Esophagus squamous epithelium (tissue), 4 donors: ENCODE measurements at regions not wholly inside any gene's neighbourhood (a gene's known extent, or its start where the extent isn't known, plus 50 kb on each side); places are given as distances from the start of the nearest gene placed in this dataset.

Experiments used
- POLR2A ChIP-seq, 4 donors: fragments of 450-650 bp; IDR thresholded peaks; one replicate each; pipeline ENCODE4 v1.6.1; 2017; ENCODE audit warnings: antibody characterized with exemption in 4 of 4, mild to moderate bottlenecking in 4 of 4, moderate library complexity in 3 of 4
- TF ChIP-seq, protein P1 (sequence below), 6 experiments: fragments of 450-650 bp in 4 of 6; fragments of 200-600 bp in 2 of 6; sonication (generic) in 2 of 6; IDR thresholded peaks; one replicate each; pipeline ENCODE4 v1.5.1; 2016 to 2019; ENCODE audit warnings: antibody characterized with exemption in 6 of 6, mild to moderate bottlenecking in 4 of 6, moderate library complexity in 4 of 6

- TF ChIP-seq, protein P1, sequence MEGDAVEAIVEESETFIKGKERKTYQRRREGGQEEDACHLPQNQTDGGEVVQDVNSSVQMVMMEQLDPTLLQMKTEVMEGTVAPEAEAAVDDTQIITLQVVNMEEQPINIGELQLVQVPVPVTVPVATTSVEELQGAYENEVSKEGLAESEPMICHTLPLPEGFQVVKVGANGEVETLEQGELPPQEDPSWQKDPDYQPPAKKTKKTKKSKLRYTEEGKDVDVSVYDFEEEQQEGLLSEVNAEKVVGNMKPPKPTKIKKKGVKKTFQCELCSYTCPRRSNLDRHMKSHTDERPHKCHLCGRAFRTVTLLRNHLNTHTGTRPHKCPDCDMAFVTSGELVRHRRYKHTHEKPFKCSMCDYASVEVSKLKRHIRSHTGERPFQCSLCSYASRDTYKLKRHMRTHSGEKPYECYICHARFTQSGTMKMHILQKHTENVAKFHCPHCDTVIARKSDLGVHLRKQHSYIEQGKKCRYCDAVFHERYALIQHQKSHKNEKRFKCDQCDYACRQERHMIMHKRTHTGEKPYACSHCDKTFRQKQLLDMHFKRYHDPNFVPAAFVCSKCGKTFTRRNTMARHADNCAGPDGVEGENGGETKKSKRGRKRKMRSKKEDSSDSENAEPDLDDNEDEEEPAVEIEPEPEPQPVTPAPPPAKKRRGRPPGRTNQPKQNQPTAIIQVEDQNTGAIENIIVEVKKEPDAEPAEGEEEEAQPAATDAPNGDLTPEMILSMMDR (IDR thresholded peaks at IDR 0.05): no peak
- no peak for TF ChIP-seq POLR2A (IDR thresholded peaks at IDR 0.05)
Measured at GRCh38 chr1:4267381-4268261, 367.5 kb upstream of the C1orf174 start.
